ENCODE measurements at regions not wholly inside any gene's neighbourhood (a gene's known extent, or its start where the extent isn't known, plus 50 kb on each side); places are given as distances from the start of the nearest gene placed in this dataset.

- TF ChIP-seq, protein P1, sequence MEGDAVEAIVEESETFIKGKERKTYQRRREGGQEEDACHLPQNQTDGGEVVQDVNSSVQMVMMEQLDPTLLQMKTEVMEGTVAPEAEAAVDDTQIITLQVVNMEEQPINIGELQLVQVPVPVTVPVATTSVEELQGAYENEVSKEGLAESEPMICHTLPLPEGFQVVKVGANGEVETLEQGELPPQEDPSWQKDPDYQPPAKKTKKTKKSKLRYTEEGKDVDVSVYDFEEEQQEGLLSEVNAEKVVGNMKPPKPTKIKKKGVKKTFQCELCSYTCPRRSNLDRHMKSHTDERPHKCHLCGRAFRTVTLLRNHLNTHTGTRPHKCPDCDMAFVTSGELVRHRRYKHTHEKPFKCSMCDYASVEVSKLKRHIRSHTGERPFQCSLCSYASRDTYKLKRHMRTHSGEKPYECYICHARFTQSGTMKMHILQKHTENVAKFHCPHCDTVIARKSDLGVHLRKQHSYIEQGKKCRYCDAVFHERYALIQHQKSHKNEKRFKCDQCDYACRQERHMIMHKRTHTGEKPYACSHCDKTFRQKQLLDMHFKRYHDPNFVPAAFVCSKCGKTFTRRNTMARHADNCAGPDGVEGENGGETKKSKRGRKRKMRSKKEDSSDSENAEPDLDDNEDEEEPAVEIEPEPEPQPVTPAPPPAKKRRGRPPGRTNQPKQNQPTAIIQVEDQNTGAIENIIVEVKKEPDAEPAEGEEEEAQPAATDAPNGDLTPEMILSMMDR (IDR thresholded peaks at IDR 0.05) = no peak
- TF ChIP-seq POLR2A (IDR thresholded peaks at IDR 0.05) = no peak
- TF ChIP-seq EP300 (IDR thresholded peaks at IDR 0.05) = no peak
Observed at GRCh38 chr2:19195661-19196060, 162.8 kb downstream of the OSR1 start.
